Esophagus squamous epithelium (tissue), 4 donors: ENCODE measurements at regions not wholly inside any gene's neighbourhood (a gene's known extent, or its start where the extent isn't known, plus 50 kb on each side); places are given as distances from the start of the nearest gene placed in this dataset.

Source experiments
- CTCF ChIP-seq, 6 experiments: fragments of 450-650 bp in 4 of 6; fragments of 200-600 bp in 2 of 6; sonication (generic) in 2 of 6; IDR thresholded peaks; one replicate each; pipeline ENCODE4 v1.5.1; 2016 to 2019; ENCODE audit warnings: antibody characterized with exemption in 6 of 6, mild to moderate bottlenecking in 4 of 6, moderate library complexity in 4 of 6
- POLR2A ChIP-seq, 4 donors: fragments of 450-650 bp; IDR thresholded peaks; one replicate each; pipeline ENCODE4 v1.6.1; 2017; ENCODE audit warnings: antibody characterized with exemption in 4 of 4, mild to moderate bottlenecking in 4 of 4, moderate library complexity in 3 of 4

- TF ChIP-seq CTCF (IDR thresholded peaks at IDR 0.05): no peak
- TF ChIP-seq POLR2A (IDR thresholded peaks at IDR 0.05): no peak
Measured at GRCh38 chr11:70595016-70595415, 196.7 kb downstream of the CTTN start.
